ENCODE measurements at regions not wholly inside any gene's neighbourhood (a gene's known extent, or its start where the extent isn't known, plus 50 kb on each side); places are given as distances from the start of the nearest gene placed in this dataset.
"Not testable (repeated sequence)": the region's sequence is repeated elsewhere in the genome, so short reads cannot be mapped to it uniquely, and the experiment has no call there.

GRCh38 chr4:59556191-59556590 is 1643.9 kb upstream of the ADGRL3 start:
- not testable (repeated sequence) for TF ChIP-seq POLR2AphosphoS5, CTCF (IDR thresholded peaks at IDR 0.05)
